ENCODE measurements at regions not wholly inside any gene's neighbourhood (a gene's known extent, or its start where the extent isn't known, plus 50 kb on each side); places are given as distances from the start of the nearest gene placed in this dataset.

DNA sequence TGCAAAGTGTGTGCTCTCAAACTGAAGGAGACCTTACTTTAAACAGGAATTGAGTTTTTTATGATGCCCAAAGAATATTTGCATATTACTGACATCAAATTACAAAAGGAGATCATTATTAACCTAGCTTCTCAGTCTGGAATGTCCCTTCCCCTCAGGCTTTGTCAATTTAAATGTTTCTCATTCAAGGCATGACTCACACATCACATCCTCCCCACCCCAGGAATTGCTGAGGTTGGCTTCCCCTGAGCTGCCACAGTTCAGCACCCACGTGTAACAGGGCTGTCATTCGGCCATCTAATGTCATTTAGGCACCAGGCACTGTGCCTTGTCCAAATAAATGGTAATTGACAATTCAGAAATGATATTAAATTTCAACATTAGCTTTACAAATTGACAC, 305.9 kb upstream of the MGMT start:
- Histone ChIP-seq H3K4me1 (no peaks in the 10 kb centered on the region), H3K27me3 (no peaks in the 10 kb centered on the region), H3K4me3 (no peak overlapping the region), H3K9me3 (no peaks in the 10 kb centered on the region), H3K27ac (no peak overlapping the region), H3K36me3 (no peaks in the 10 kb centered on the region)
- TF ChIP-seq POLR2A (IDR thresholded peaks at IDR 0.05) (no peak), POLR2AphosphoS5 (IDR thresholded peaks at IDR 0.05; ENCODE audit: insufficient read depth in 1 of 2, low read depth in 1 of 2) (no peak)
- TF ChIP-seq, protein P1, sequence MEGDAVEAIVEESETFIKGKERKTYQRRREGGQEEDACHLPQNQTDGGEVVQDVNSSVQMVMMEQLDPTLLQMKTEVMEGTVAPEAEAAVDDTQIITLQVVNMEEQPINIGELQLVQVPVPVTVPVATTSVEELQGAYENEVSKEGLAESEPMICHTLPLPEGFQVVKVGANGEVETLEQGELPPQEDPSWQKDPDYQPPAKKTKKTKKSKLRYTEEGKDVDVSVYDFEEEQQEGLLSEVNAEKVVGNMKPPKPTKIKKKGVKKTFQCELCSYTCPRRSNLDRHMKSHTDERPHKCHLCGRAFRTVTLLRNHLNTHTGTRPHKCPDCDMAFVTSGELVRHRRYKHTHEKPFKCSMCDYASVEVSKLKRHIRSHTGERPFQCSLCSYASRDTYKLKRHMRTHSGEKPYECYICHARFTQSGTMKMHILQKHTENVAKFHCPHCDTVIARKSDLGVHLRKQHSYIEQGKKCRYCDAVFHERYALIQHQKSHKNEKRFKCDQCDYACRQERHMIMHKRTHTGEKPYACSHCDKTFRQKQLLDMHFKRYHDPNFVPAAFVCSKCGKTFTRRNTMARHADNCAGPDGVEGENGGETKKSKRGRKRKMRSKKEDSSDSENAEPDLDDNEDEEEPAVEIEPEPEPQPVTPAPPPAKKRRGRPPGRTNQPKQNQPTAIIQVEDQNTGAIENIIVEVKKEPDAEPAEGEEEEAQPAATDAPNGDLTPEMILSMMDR (IDR thresholded peaks at IDR 0.05) = no peak
- intact Hi-C loops (cut with DNase I) = no loop called here
- DNase-seq (ENCODE audit: extremely low spot score in 2 of 2) = no peak

DNA sequence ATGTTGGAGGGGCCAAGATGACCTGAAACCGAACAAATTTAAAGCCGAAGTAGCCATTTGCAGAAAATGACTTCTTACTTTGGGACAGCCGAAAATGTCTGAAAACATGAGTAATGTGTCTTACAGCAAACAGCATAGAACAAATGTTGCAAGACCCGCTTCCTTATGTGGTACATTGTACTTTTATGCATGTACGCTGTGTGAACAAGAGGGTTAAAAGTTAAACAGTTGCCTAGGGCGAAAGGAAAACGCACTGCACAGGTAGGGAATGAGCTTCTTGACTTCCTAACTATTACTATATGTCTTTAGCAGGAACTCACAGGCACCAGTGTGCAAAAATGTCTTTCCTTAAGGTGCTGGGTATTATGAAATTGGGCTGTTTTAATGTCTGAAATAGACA, 303.5 kb upstream of the MGMT start:
- no peak for DNase-seq (ENCODE audit: extremely low spot score in 2 of 2)
- Histone ChIP-seq H3K9me3 (no peaks in the 10 kb centered on the region), H3K27ac (no peak overlapping the region), H3K27me3 (no peaks in the 10 kb centered on the region), H3K4me3 (no peak overlapping the region), H3K4me1 (no peaks in the 10 kb centered on the region), H3K36me3 (no peaks in the 10 kb centered on the region)
- TF ChIP-seq POLR2AphosphoS5 (IDR thresholded peaks at IDR 0.05; ENCODE audit: insufficient read depth in 1 of 2, low read depth in 1 of 2) (no peak), POLR2A (IDR thresholded peaks at IDR 0.05) (no peak)
- TF ChIP-seq, protein P1 (IDR thresholded peaks at IDR 0.05) = no peak
- intact Hi-C loops (cut with DNase I) = no loop called here

DNA sequence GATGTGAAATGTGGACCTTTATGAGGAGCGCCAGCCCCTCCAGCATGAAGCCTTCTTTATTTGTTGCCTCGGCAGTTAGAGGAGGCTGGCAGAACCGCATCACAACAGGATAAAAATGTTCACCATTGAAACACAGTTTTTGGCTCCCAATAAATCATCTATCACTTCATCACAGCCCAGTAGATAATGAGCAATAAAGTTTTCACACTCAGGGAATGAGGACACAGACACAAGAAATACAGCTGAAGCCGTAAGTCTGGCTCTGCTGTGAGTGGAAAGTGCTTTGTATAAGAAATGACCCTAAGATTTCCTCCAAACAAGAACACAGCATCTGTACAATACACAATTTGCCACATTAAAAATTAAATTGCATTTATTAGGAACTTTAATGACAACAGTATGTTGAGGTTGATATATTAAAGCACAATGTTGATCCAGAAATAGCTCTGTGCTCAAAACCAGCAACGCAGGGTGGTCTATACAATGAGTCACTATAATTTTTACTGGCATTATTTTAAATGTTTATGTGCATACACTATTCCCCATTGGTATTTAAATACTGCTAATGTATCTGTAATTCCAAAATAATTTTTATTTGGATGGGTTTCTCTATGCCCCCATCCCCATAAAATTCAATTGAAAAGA, 301.8 kb upstream of the MGMT start:
- no peaks in the 10 kb centered on the region for H3K27me3 ChIP-seq
- no peak for TF ChIP-seq POLR2A (IDR thresholded peaks at IDR 0.05)
- TF ChIP-seq POLR2AphosphoS5 (IDR thresholded peaks at IDR 0.05; ENCODE audit: insufficient read depth in 1 of 2, low read depth in 1 of 2) = no peak
- TF ChIP-seq, protein P1 (IDR thresholded peaks at IDR 0.05) = no peak
- H3K4me3 ChIP-seq = no peak overlapping the region
- no peaks in the 10 kb centered on the region for H3K9me3 ChIP-seq
- no peaks in the 10 kb centered on the region for H3K4me1 ChIP-seq
- H3K27ac ChIP-seq = no peak overlapping the region
- DNase-seq (ENCODE audit: extremely low spot score in 2 of 2) = no peak
- intact Hi-C loops (cut with DNase I) = no loop called here
- H3K36me3 ChIP-seq = no peaks in the 10 kb centered on the region

DNA sequence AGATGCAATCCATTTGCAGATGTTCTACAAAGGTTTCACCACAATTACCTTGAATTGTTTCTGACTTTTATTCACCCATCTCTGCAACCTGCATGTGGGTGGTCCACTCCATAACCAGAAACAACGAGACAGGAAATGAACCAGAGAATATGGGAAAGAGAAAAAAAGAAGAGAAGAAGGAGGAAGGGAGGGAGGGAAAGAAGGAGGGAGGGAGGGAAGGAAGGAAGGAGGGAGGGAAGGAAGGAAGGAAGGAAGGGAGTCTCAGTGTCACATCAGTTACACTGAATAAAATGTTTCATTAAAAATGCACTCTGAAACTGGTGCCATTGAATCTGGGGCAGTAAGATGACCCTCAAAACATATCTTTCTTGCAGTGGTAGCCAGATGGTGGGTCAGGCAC, 301.3 kb upstream of the MGMT start:
- Histone ChIP-seq H3K4me1 (no peaks in the 10 kb centered on the region), H3K27me3 (no peaks in the 10 kb centered on the region), H3K4me3 (no peak overlapping the region), H3K36me3 (no peaks in the 10 kb centered on the region), H3K27ac (no peak overlapping the region), H3K9me3 (no peaks in the 10 kb centered on the region)
- TF ChIP-seq, protein P1 (IDR thresholded peaks at IDR 0.05) = no peak
- TF ChIP-seq POLR2A (IDR thresholded peaks at IDR 0.05) (no peak), POLR2AphosphoS5 (IDR thresholded peaks at IDR 0.05; ENCODE audit: insufficient read depth in 1 of 2, low read depth in 1 of 2) (no peak)
- intact Hi-C loops (cut with DNase I) = no loop called here
- DNase-seq (ENCODE audit: extremely low spot score in 2 of 2) = no peak

DNA sequence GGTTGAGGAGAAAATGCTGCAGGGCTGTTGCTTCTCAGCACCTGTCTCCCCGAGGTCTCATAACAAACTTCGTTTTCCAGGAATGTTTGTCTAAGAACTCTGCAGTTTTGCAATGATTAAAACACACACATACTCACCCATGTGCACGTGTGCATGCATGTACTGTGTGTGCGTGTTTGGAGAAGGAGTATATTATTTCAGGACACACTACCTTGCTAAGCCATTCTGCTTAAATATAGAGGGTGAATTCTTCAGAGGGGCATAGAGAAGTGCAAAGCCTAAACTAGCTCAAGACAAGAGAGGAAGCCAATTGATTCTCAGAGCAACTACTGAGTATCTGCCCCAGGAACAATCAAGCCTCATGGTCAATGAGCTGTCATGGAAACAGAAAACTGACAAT, 298.4 kb upstream of the MGMT start:
- TF ChIP-seq POLR2A (IDR thresholded peaks at IDR 0.05) (no peak), POLR2AphosphoS5 (IDR thresholded peaks at IDR 0.05; ENCODE audit: insufficient read depth in 1 of 2, low read depth in 1 of 2) (no peak)
- TF ChIP-seq, protein P1 (IDR thresholded peaks at IDR 0.05) = no peak
- DNase-seq (ENCODE audit: extremely low spot score in 2 of 2) = no peak
- Histone ChIP-seq H3K4me3 (no peak overlapping the region), H3K9me3 (no peaks in the 10 kb centered on the region), H3K4me1 (no peaks in the 10 kb centered on the region), H3K36me3 (no peaks in the 10 kb centered on the region), H3K27ac (no peak overlapping the region), H3K27me3 (no peaks in the 10 kb centered on the region)
- intact Hi-C loops (cut with DNase I) = no loop called here
